ENCODE measurements at regions not wholly inside any gene's neighbourhood (a gene's known extent, or its start where the extent isn't known, plus 50 kb on each side); places are given as distances from the start of the nearest gene placed in this dataset.

DNA sequence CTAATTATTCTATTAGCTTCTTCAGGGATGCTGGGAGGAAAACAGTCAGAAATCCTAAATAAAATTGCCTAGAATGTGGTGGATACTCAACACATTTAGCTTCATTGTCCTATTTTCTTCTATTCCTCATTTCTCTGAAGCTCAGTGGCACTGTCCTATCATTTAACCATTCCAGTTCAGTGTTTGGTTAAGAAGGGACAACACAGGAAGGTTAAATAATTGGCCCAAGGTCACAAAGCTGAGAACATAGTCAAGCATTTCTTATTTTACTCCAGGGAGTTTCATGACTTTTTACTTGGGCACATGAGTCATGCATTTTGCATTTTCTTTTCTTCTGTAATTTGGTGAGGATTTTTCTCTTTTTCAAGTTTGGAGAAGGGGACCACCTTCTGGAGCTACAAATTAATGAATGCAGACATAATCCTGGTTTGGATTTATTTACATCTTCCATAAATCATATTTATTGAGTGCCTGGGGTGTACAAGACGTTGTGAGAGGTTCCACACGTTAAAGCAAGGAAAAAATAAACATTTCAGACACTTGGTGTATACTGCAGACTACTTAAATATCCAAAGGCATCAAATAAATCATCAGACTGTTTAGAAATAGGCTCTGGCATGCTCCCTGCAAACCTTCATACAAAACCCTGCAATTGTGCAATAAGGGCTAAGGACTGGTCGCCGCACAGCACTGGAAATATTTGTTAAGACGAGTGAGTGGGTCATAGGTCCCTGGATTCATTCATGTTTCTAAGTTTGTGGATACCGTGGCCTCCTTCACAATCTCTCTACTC is 263.9 kb downstream of the MAF start:
- TF ChIP-seq, protein P1, sequence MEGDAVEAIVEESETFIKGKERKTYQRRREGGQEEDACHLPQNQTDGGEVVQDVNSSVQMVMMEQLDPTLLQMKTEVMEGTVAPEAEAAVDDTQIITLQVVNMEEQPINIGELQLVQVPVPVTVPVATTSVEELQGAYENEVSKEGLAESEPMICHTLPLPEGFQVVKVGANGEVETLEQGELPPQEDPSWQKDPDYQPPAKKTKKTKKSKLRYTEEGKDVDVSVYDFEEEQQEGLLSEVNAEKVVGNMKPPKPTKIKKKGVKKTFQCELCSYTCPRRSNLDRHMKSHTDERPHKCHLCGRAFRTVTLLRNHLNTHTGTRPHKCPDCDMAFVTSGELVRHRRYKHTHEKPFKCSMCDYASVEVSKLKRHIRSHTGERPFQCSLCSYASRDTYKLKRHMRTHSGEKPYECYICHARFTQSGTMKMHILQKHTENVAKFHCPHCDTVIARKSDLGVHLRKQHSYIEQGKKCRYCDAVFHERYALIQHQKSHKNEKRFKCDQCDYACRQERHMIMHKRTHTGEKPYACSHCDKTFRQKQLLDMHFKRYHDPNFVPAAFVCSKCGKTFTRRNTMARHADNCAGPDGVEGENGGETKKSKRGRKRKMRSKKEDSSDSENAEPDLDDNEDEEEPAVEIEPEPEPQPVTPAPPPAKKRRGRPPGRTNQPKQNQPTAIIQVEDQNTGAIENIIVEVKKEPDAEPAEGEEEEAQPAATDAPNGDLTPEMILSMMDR (IDR thresholded peaks at IDR 0.05; ENCODE audit: poor library complexity, severe bottlenecking): no peak
- no peak for TF ChIP-seq EZH2 (IDR thresholded peaks at IDR 0.05; ENCODE audit: borderline replicate concordance, insufficient read depth, low read length, poor library complexity, severe bottlenecking)
- no peak for TF ChIP-seq TAF1 (IDR thresholded peaks at IDR 0.05; ENCODE audit: low read depth)
- TF ChIP-seq RAD21 (conservative IDR thresholded peaks at IDR 0.05): no peak
- TF ChIP-seq POLR2AphosphoS5 (IDR thresholded peaks at IDR 0.05): no peak
- no peak for TF ChIP-seq MXI1 (conservative IDR thresholded peaks at IDR 0.05; ENCODE audit: poor library complexity, severe bottlenecking)
- no peak for TF ChIP-seq REST (IDR thresholded peaks at IDR 0.05; ENCODE audit: borderline replicate concordance)
- no peak for TF ChIP-seq EP300 (conservative IDR thresholded peaks at IDR 0.05; ENCODE audit: poor library complexity, severe bottlenecking)

All from neural cell (in vitro differentiated cells).